HCT116 (cell line): ENCODE measurements at regions not wholly inside any gene's neighbourhood (a gene's known extent, or its start where the extent isn't known, plus 50 kb on each side); places are given as distances from the start of the nearest gene placed in this dataset.

Source experiments
- POLR2AphosphoS5 ChIP-seq: IDR thresholded peaks from 2 replicates; pipeline ENCODE4 v1.6.1; 2011; ENCODE audit warnings: mild to moderate bottlenecking, low read depth, low read length, moderate library complexity
- SRF ChIP-seq: IDR thresholded peaks from 2 replicates; pipeline ENCODE4 v1.6.1; 2012; ENCODE audit warnings: low read depth
- TF ChIP-seq, protein P1 (sequence below): IDR thresholded peaks from 2 replicates; pipeline ENCODE4 v1.6.1; 2012; ENCODE audit warnings: low read depth
- TF ChIP-seq, protein P2 (sequence below), 3 experiments: fragments of 200-600 bp in 1 of 3; sonication (generic) in 1 of 3; IDR thresholded peaks in 2 of 3; conservative IDR thresholded peaks in 1 of 3; 2 replicates each; pipeline ENCODE4 v1.5.1; 2012 to 2017; ENCODE audit warnings: low read depth in 2 of 3, low read length in 2 of 3, antibody characterized with exemption in 1 of 3, borderline replicate concordance in 1 of 3, control low read depth in 1 of 3, mild to moderate bottlenecking in 1 of 3, mixed read lengths in 1 of 3, mixed run types in 1 of 3, moderate library complexity in 1 of 3; ENCODE audit not compliant: insufficient read depth in 1 of 3

DNA sequence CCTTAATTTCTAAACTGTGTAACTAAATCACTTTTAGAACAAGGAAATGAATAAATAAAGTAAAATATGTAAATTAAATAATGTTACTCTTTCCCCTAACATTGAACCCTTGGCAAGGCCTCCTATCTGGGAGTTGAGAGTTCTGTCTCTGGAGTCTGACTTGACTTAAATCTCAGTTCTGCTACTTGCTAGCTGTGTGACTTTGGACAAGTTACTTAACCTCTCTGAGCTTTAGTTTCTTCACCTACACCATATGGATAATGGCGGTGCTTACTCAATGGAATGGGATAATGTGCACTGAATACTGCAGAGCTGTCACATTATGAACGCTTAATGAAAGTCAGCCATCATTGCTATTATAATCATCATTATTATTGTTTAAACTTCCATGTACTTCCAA is 92.1 kb upstream of the SOD3 start:
- TF ChIP-seq, protein P1, sequence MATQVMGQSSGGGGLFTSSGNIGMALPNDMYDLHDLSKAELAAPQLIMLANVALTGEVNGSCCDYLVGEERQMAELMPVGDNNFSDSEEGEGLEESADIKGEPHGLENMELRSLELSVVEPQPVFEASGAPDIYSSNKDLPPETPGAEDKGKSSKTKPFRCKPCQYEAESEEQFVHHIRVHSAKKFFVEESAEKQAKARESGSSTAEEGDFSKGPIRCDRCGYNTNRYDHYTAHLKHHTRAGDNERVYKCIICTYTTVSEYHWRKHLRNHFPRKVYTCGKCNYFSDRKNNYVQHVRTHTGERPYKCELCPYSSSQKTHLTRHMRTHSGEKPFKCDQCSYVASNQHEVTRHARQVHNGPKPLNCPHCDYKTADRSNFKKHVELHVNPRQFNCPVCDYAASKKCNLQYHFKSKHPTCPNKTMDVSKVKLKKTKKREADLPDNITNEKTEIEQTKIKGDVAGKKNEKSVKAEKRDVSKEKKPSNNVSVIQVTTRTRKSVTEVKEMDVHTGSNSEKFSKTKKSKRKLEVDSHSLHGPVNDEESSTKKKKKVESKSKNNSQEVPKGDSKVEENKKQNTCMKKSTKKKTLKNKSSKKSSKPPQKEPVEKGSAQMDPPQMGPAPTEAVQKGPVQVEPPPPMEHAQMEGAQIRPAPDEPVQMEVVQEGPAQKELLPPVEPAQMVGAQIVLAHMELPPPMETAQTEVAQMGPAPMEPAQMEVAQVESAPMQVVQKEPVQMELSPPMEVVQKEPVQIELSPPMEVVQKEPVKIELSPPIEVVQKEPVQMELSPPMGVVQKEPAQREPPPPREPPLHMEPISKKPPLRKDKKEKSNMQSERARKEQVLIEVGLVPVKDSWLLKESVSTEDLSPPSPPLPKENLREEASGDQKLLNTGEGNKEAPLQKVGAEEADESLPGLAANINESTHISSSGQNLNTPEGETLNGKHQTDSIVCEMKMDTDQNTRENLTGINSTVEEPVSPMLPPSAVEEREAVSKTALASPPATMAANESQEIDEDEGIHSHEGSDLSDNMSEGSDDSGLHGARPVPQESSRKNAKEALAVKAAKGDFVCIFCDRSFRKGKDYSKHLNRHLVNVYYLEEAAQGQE: no peak
- TF ChIP-seq POLR2AphosphoS5 (no peak), SRF (no peak)
- TF ChIP-seq, protein P2, sequence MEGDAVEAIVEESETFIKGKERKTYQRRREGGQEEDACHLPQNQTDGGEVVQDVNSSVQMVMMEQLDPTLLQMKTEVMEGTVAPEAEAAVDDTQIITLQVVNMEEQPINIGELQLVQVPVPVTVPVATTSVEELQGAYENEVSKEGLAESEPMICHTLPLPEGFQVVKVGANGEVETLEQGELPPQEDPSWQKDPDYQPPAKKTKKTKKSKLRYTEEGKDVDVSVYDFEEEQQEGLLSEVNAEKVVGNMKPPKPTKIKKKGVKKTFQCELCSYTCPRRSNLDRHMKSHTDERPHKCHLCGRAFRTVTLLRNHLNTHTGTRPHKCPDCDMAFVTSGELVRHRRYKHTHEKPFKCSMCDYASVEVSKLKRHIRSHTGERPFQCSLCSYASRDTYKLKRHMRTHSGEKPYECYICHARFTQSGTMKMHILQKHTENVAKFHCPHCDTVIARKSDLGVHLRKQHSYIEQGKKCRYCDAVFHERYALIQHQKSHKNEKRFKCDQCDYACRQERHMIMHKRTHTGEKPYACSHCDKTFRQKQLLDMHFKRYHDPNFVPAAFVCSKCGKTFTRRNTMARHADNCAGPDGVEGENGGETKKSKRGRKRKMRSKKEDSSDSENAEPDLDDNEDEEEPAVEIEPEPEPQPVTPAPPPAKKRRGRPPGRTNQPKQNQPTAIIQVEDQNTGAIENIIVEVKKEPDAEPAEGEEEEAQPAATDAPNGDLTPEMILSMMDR (IDR thresholded peaks at IDR 0.05 in 2 of 3, conservative IDR thresholded peaks at IDR 0.05 in 1 of 3; ENCODE audit: borderline replicate concordance in 1 of 3, insufficient read depth in 1 of 3, low read depth in 2 of 3, low read length in 2 of 3): no peak
